H9 (cell line): ENCODE measurements at regions not wholly inside any gene's neighbourhood (a gene's known extent, or its start where the extent isn't known, plus 50 kb on each side); places are given as distances from the start of the nearest gene placed in this dataset.

ENCODE experiments used
- DNase-seq: peaks from one replicate; pipeline ENCODE4 v3.0.0-alpha.2; 2017
- H2AFZ ChIP-seq: one replicate; pipeline ENCODE4 v1.6.1; 2013; ENCODE audit warnings: mild to moderate bottlenecking, low read length, control low read depth, moderate library complexity
- H2AK5ac ChIP-seq: 2 replicates; pipeline ENCODE4 v1.6.1; 2013; ENCODE audit warnings: low read length, control low read depth, mixed read lengths; ENCODE audit not compliant: insufficient read length
- H2BK120ac ChIP-seq: one replicate; pipeline ENCODE4 v1.6.1; 2013; ENCODE audit warnings: low read depth, mild to moderate bottlenecking, low read length, control low read depth, inconsistent platforms; ENCODE audit not compliant: poor library complexity, severe bottlenecking
- H2BK12ac ChIP-seq: 2 replicates; pipeline ENCODE4 v1.6.1; 2013; ENCODE audit warnings: low read length, control low read depth, mixed read lengths, low read depth; ENCODE audit not compliant: insufficient read length
- H2BK15ac ChIP-seq: 2 replicates; pipeline ENCODE4 v1.6.1; 2013; ENCODE audit warnings: low read depth, low read length, control low read depth
- H2BK20ac ChIP-seq: one replicate; pipeline ENCODE4 v1.6.1; 2013; ENCODE audit warnings: low read depth, mild to moderate bottlenecking, low read length, control low read depth, inconsistent platforms; ENCODE audit not compliant: poor library complexity, severe bottlenecking
- H2BK5ac ChIP-seq: 2 replicates; pipeline ENCODE4 v1.6.1; 2013; ENCODE audit warnings: low read length, control low read depth, mixed read lengths; ENCODE audit not compliant: insufficient read length
- H3K14ac ChIP-seq: 2 replicates; pipeline ENCODE4 v1.6.1; 2013; ENCODE audit warnings: low read length, control low read depth; ENCODE audit not compliant: insufficient read depth
- H3K18ac ChIP-seq: 2 replicates; pipeline ENCODE4 v1.6.1; 2013; ENCODE audit warnings: low read depth, mild to moderate bottlenecking, mixed read lengths, low read length, control low read depth; ENCODE audit not compliant: insufficient read length
- H3K23ac ChIP-seq: 2 replicates; pipeline ENCODE4 v1.6.1; 2013; ENCODE audit warnings: low read length, control low read depth, mixed read lengths, low read depth; ENCODE audit not compliant: insufficient read length
- H3K23me2 ChIP-seq: 2 replicates; pipeline ENCODE4 v1.6.1; 2013; ENCODE audit warnings: low read depth, mild to moderate bottlenecking, mixed read lengths, low read length, control low read depth; ENCODE audit not compliant: insufficient read length, poor library complexity, severe bottlenecking
- H3K27ac ChIP-seq: 2 replicates; pipeline ENCODE4 v1.5.1; 2013; ENCODE audit warnings: low read length, control low read depth, mixed read lengths, low read depth; ENCODE audit not compliant: insufficient read length
- H3K27me3 ChIP-seq: 2 replicates; pipeline ENCODE4 v1.6.1; 2013; ENCODE audit warnings: low read length, control low read depth, inconsistent platforms; ENCODE audit not compliant: insufficient read depth
- H3K4ac ChIP-seq: 2 replicates; pipeline ENCODE4 v1.6.1; 2013; ENCODE audit warnings: low read depth, mild to moderate bottlenecking, control low read depth, inconsistent platforms, low read length, moderate library complexity
- H3K4me1 ChIP-seq: 2 replicates; pipeline ENCODE4 v1.6.1; 2013; ENCODE audit warnings: low read length, control low read depth, inconsistent platforms; ENCODE audit not compliant: insufficient read depth
- H3K4me2 ChIP-seq: 2 replicates; pipeline ENCODE4 v1.6.1; 2013; ENCODE audit warnings: low read length, control low read depth, mixed read lengths; ENCODE audit not compliant: insufficient read length, insufficient read depth
- H3K56ac ChIP-seq: 2 replicates; pipeline ENCODE4 v1.6.1; 2013; ENCODE audit warnings: low read depth, mild to moderate bottlenecking, mixed read lengths, low read length, control low read depth; ENCODE audit not compliant: insufficient read length
- H3K79me1 ChIP-seq: 2 replicates; pipeline ENCODE4 v1.6.1; 2013; ENCODE audit warnings: low read depth, mild to moderate bottlenecking, moderate library complexity, low read length, control low read depth, inconsistent platforms; ENCODE audit not compliant: insufficient read depth, poor library complexity, severe bottlenecking
- H3K79me2 ChIP-seq: 2 replicates; pipeline ENCODE4 v1.6.1; 2013; ENCODE audit warnings: low read length, control low read depth, inconsistent platforms; ENCODE audit not compliant: insufficient read depth
- H3K9ac ChIP-seq: 2 replicates; pipeline ENCODE4 v1.6.1; 2013; ENCODE audit warnings: low read length, control low read depth, mixed read lengths; ENCODE audit not compliant: insufficient read length; ENCODE audit errors: extremely low read depth
- H3K9me3 ChIP-seq: one replicate; pipeline ENCODE4 v1.6.1; 2013; ENCODE audit warnings: low read depth, low read length, inconsistent platforms; ENCODE audit not compliant: control insufficient read depth
- H3T11ph ChIP-seq: one replicate; pipeline ENCODE4 v1.6.1; 2013; ENCODE audit warnings: mild to moderate bottlenecking, low read length, control low read depth, inconsistent platforms
- H4K20me1 ChIP-seq: one replicate; pipeline ENCODE4 v1.6.1; 2013; ENCODE audit not compliant: control insufficient read depth, insufficient read length, insufficient read depth
- H4K5ac ChIP-seq: 2 replicates; pipeline ENCODE4 v1.6.1; 2013; ENCODE audit warnings: low read depth, mild to moderate bottlenecking, mixed read lengths, low read length, control low read depth; ENCODE audit not compliant: insufficient read length
- H4K8ac ChIP-seq: replicated peaks from 2 replicates; pipeline ENCODE4 v1.6.1; 2013; ENCODE audit warnings: low read length, control low read depth, mixed read lengths, low read depth; ENCODE audit not compliant: insufficient read length
- H4K91ac ChIP-seq: 2 replicates; pipeline ENCODE4 v1.6.1; 2013; ENCODE audit warnings: low read depth, mild to moderate bottlenecking, moderate library complexity, mixed read lengths, low read length, control low read depth; ENCODE audit not compliant: insufficient read length
- H3K27ac Mint-ChIP-seq, 3 experiments: 2 replicates in 2 of 3; 3 replicates in 1 of 3; pipeline ENCODE4 v1.8.0; 2020 to 2021; ENCODE audit warnings: mixed read lengths in 3 of 3, mild to moderate bottlenecking in 1 of 3, moderate library complexity in 1 of 3
- H3K27me3 Mint-ChIP-seq: 2 replicates; pipeline ENCODE4 v1.8.0; 2021; ENCODE audit warnings: low read depth, mild to moderate bottlenecking, moderate library complexity, mixed read lengths
- H3K36me3 Mint-ChIP-seq, 3 experiments: 2 replicates in 2 of 3; 3 replicates in 1 of 3; pipeline ENCODE4 v1.8.0; 2020 to 2021; ENCODE audit warnings: low read depth in 3 of 3, mixed read lengths in 3 of 3; ENCODE audit not compliant: insufficient read depth in 1 of 3
- H3K4me1 Mint-ChIP-seq, 2 experiments: 2 replicates each; pipeline ENCODE4 v1.8.0; 2020; ENCODE audit warnings: mixed read lengths in 2 of 2
- H3K4me3 Mint-ChIP-seq, 2 experiments: 2 replicates in 1 of 2; 3 replicates in 1 of 2; pipeline ENCODE4 v1.8.0; 2020 to 2021; ENCODE audit warnings: mild to moderate bottlenecking in 2 of 2, mixed read lengths in 2 of 2, moderate library complexity in 1 of 2
- H3K9me3 Mint-ChIP-seq, 2 experiments: 2 replicates in 1 of 2; 3 replicates in 1 of 2; pipeline ENCODE4 v1.8.0; 2020; ENCODE audit warnings: mild to moderate bottlenecking in 2 of 2, mixed read lengths in 2 of 2, moderate library complexity in 1 of 2
- WGBS: extraction: QIAGEN DNeasy Blood & Tissue Kit; methylation state at CpG from one replicate; pipeline ENCODE4 v1.1.7; 2013; ENCODE audit warnings: missing lambda C conversion rate, low lambda C conversion rate, mixed read lengths; ENCODE audit not compliant: insufficient read length; ENCODE audit errors: extremely low coverage; 5-methylcytosine and 5-hydroxymethylcytosine counted together
- TF ChIP-seq, protein P1 (sequence below): fragments of 200-600 bp; sonication (generic); conservative IDR thresholded peaks from 3 replicates; pipeline ENCODE4 v1.8.0; 2021; ENCODE audit warnings: antibody characterized with exemption, mild to moderate bottlenecking

DNA sequence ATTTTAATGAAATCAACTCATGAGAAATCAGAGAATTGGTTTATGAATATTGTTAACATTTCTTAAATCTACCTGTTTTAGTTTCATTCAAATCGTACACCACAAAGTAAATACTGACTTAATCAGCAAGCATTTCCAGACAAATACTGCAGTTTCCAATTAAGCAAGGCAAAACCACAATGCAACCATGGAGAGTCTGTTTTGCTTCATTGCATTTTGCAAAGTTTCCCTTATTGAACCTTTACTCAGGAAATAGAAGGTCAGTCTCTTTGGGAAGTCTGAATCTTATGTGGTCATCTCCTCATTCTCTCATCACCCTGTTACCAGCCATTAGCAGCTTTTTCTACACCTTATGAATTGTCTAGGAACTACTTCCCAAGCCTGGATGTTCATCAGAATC is 400.5 kb downstream of the IPMK start:
- Histone ChIP-seq H3K27me3 (no peaks in the 10 kb centered on the region), H2BK15ac (no peak overlapping the region), H3K56ac (no peak overlapping the region), H3K23ac (no peak overlapping the region), H3K79me1 (no peaks in the 10 kb centered on the region), H2BK20ac (no peak overlapping the region), H4K5ac (no peak overlapping the region), H2BK5ac (no peak overlapping the region), H3K14ac (no peak overlapping the region), H3K4me2 (no peak overlapping the region), H3K9ac (no peak overlapping the region), H3T11ph (no peak overlapping the region), H2BK120ac (no peak overlapping the region), H3K18ac (no peak overlapping the region), H2BK12ac (no peak overlapping the region), H4K20me1 (no peaks in the 10 kb centered on the region), H3K27ac (no peak overlapping the region), H3K4ac (no peak overlapping the region), H4K91ac (no peak overlapping the region), H3K9me3 (no peaks in the 10 kb centered on the region), H3K4me1 (no peaks in the 10 kb centered on the region), H4K8ac (no peak overlapping the region), H3K23me2 (no peaks in the 10 kb centered on the region), H2AFZ (no peak overlapping the region), H3K79me2 (no peaks in the 10 kb centered on the region), H2AK5ac (no peak overlapping the region)
- H3K4me1 Mint-ChIP-seq = peaks cover 6 to 11% of the 10 kb centered on the region in 2 experiments
- H3K27me3 Mint-ChIP-seq = no peaks in the 10 kb centered on the region
- no peak overlapping the region for H3K4me3 Mint-ChIP-seq
- WGBS = no CpG with 5 or more reads among the region's 1 CpG
- TF ChIP-seq, protein P1, sequence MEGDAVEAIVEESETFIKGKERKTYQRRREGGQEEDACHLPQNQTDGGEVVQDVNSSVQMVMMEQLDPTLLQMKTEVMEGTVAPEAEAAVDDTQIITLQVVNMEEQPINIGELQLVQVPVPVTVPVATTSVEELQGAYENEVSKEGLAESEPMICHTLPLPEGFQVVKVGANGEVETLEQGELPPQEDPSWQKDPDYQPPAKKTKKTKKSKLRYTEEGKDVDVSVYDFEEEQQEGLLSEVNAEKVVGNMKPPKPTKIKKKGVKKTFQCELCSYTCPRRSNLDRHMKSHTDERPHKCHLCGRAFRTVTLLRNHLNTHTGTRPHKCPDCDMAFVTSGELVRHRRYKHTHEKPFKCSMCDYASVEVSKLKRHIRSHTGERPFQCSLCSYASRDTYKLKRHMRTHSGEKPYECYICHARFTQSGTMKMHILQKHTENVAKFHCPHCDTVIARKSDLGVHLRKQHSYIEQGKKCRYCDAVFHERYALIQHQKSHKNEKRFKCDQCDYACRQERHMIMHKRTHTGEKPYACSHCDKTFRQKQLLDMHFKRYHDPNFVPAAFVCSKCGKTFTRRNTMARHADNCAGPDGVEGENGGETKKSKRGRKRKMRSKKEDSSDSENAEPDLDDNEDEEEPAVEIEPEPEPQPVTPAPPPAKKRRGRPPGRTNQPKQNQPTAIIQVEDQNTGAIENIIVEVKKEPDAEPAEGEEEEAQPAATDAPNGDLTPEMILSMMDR = no peak
- peaks cover 0 to 4% (median 0%) of the 10 kb centered on the region in 3 experiments; a peak in 1 of 7 replicates for H3K36me3 Mint-ChIP-seq
- DNase-seq = no peak
- no peak overlapping the region for H3K27ac Mint-ChIP-seq
- H3K9me3 Mint-ChIP-seq = no peaks in the 10 kb centered on the region
